ENCODE measurements at regions not wholly inside any gene's neighbourhood (a gene's known extent, or its start where the extent isn't known, plus 50 kb on each side); places are given as distances from the start of the nearest gene placed in this dataset.
"Not testable (repeated sequence)": the region's sequence is repeated elsewhere in the genome, so short reads cannot be mapped to it uniquely, and the experiment has no call there.

GRCh38 chr12:73877291-73877690, 660.3 kb upstream of the ATXN7L3B start:
- DNase-seq (ENCODE audit: low read depth in 3 of 3, low spot score in 2 of 3): not testable (repeated sequence)

GRCh38 chr12:73892201-73892600, 645.4 kb upstream of the ATXN7L3B start:
- DNase-seq (ENCODE audit: low read depth in 3 of 3, low spot score in 2 of 3): no peak

GRCh38 chr12:73898645-73899044, 639.0 kb upstream of the ATXN7L3B start:
- no peak for DNase-seq (ENCODE audit: low read depth in 3 of 3, low spot score in 2 of 3)

- no peak for DNase-seq (ENCODE audit: low read depth in 3 of 3, low spot score in 2 of 3)
Measured at GRCh38 chr12:73902260-73902659, 635.4 kb upstream of the ATXN7L3B start.

- DNase-seq (ENCODE audit: low read depth in 3 of 3, low spot score in 2 of 3): no peak
Measured at GRCh38 chr12:73906757-73907156, 630.9 kb upstream of the ATXN7L3B start.

GRCh38 chr12:73935817-73936216, 601.8 kb upstream of the ATXN7L3B start:
- DNase-seq (ENCODE audit: low read depth in 3 of 3, low spot score in 2 of 3): no peak

GRCh38 chr12:73947326-73948026, 590.2 kb upstream of the ATXN7L3B start:
- no peak for DNase-seq (ENCODE audit: low read depth in 3 of 3, low spot score in 2 of 3)

- no peak for DNase-seq (ENCODE audit: low read depth in 3 of 3, low spot score in 2 of 3)
Measured at GRCh38 chr12:73950507-73950906, 587.1 kb upstream of the ATXN7L3B start.

GRCh38 chr12:73951956-73952703, 585.5 kb upstream of the ATXN7L3B start:
- no peak for DNase-seq (ENCODE audit: low read depth in 3 of 3, low spot score in 2 of 3)

GRCh38 chr12:73964641-73965040, 573.0 kb upstream of the ATXN7L3B start:
- DNase-seq (ENCODE audit: low read depth in 3 of 3, low spot score in 2 of 3): no peak

- DNase-seq (ENCODE audit: low read depth in 3 of 3, low spot score in 2 of 3): no peak
Measured at GRCh38 chr12:73973486-73973885, 564.1 kb upstream of the ATXN7L3B start.

- DNase-seq (ENCODE audit: low read depth in 3 of 3, low spot score in 2 of 3): no peak
Measured at GRCh38 chr12:73984552-73984951, 553.1 kb upstream of the ATXN7L3B start.

GRCh38 chr12:73991138-73991537, 546.5 kb upstream of the ATXN7L3B start:
- no peak for DNase-seq (ENCODE audit: low read depth in 3 of 3, low spot score in 2 of 3)

GRCh38 chr12:73998894-73999293, 538.7 kb upstream of the ATXN7L3B start:
- DNase-seq (ENCODE audit: low read depth in 3 of 3, low spot score in 2 of 3): no peak

GRCh38 chr12:74015118-74015517, 522.5 kb upstream of the ATXN7L3B start:
- no peak for DNase-seq (ENCODE audit: low read depth in 3 of 3, low spot score in 2 of 3)

- DNase-seq (ENCODE audit: low read depth in 3 of 3, low spot score in 2 of 3): not testable (repeated sequence)
Measured at GRCh38 chr12:74016324-74016723, 521.3 kb upstream of the ATXN7L3B start.

- no peak for DNase-seq (ENCODE audit: low read depth in 3 of 3, low spot score in 2 of 3)
Measured at GRCh38 chr12:74018849-74019248, 518.8 kb upstream of the ATXN7L3B start.

- peak in 2 of 3 donors; percentile 10 to 19 for DNase-seq (ENCODE audit: low read depth in 3 of 3, low spot score in 2 of 3)
Measured at GRCh38 chr12:74021937-74022336, 515.7 kb upstream of the ATXN7L3B start.

GRCh38 chr12:74031045-74031444, 506.6 kb upstream of the ATXN7L3B start:
- no peak for DNase-seq (ENCODE audit: low read depth in 3 of 3, low spot score in 2 of 3)

- no peak for DNase-seq (ENCODE audit: low read depth in 3 of 3, low spot score in 2 of 3)
Measured at GRCh38 chr12:74033531-74033930, 504.1 kb upstream of the ATXN7L3B start.

GRCh38 chr12:74039138-74039537, 498.5 kb upstream of the ATXN7L3B start:
- not testable (repeated sequence) for DNase-seq (ENCODE audit: low read depth in 3 of 3, low spot score in 2 of 3)

GRCh38 chr12:74043343-74043742, 494.3 kb upstream of the ATXN7L3B start:
- no peak for DNase-seq (ENCODE audit: low read depth in 3 of 3, low spot score in 2 of 3)
